PFSK-1 (cell line): ENCODE measurements at regions not wholly inside any gene's neighbourhood (a gene's known extent, or its start where the extent isn't known, plus 50 kb on each side); places are given as distances from the start of the nearest gene placed in this dataset.

Experiments
- FOXP2 ChIP-seq: optimal IDR thresholded peaks from 2 replicates; pipeline ENCODE3; 2011; ENCODE audit warnings: borderline replicate concordance, control low read depth, inconsistent platforms; ENCODE audit not compliant: insufficient read depth; ENCODE audit errors: extremely low read length, extremely low read depth
- POLR2AphosphoS5 ChIP-seq: IDR thresholded peaks from 2 replicates; pipeline ENCODE4 v1.6.1; 2012; ENCODE audit warnings: low read depth, mild to moderate bottlenecking, control low read depth, low read length, moderate library complexity
- REST ChIP-seq, 2 experiments: IDR thresholded peaks; 2 replicates each; pipeline versions ENCODE4 v1.6.1 to v1.8.0; 2011 to 2012; ENCODE audit warnings: low read depth in 2 of 2, low read length in 2 of 2, control low read depth in 1 of 2, inconsistent platforms in 1 of 2, mild to moderate bottlenecking in 1 of 2, moderate library complexity in 1 of 2; ENCODE audit not compliant: insufficient read depth in 1 of 2
- SIN3A ChIP-seq: IDR thresholded peaks from 2 replicates; pipeline ENCODE4 v1.6.1; 2012; ENCODE audit warnings: mild to moderate bottlenecking, low read length, moderate library complexity, borderline replicate concordance; ENCODE audit not compliant: insufficient read depth
- TAF1 ChIP-seq: IDR thresholded peaks from 2 replicates; pipeline ENCODE4 v1.6.1; 2012; ENCODE audit warnings: low read length, control low read depth, borderline replicate concordance; ENCODE audit not compliant: insufficient read depth

- TF ChIP-seq REST (IDR thresholded peaks at IDR 0.05; ENCODE audit: insufficient read depth in 1 of 2, low read depth in 2 of 2, low read length in 2 of 2) (no peak), POLR2AphosphoS5 (no peak), TAF1 (no peak), FOXP2 (no peak), SIN3A (no peak)
Observed at GRCh38 chr4:120353235-120353634, 286.6 kb upstream of the MAD2L1 start.

- TF ChIP-seq POLR2AphosphoS5, result no peak
- no peak for TF ChIP-seq REST (IDR thresholded peaks at IDR 0.05; ENCODE audit: insufficient read depth in 1 of 2, low read depth in 2 of 2, low read length in 2 of 2)
- no peak for TF ChIP-seq SIN3A
- TF ChIP-seq FOXP2, result no peak
- no peak for TF ChIP-seq TAF1
Observed at GRCh38 chr4:120352739-120353138, 286.1 kb upstream of the MAD2L1 start.

GRCh38 chr4:120348948-120349347 lies 282.3 kb upstream of the MAD2L1 start:
- TF ChIP-seq REST (IDR thresholded peaks at IDR 0.05; ENCODE audit: insufficient read depth in 1 of 2, low read depth in 2 of 2, low read length in 2 of 2) (no peak), POLR2AphosphoS5 (no peak), FOXP2 (no peak)

GRCh38 chr4:120348521-120348920 lies 281.9 kb upstream of the MAD2L1 start:
- TF ChIP-seq REST (IDR thresholded peaks at IDR 0.05; ENCODE audit: insufficient read depth in 1 of 2, low read depth in 2 of 2, low read length in 2 of 2), result no peak
- no peak for TF ChIP-seq FOXP2
- no peak for TF ChIP-seq POLR2AphosphoS5
